ENCODE measurements at regions not wholly inside any gene's neighbourhood (a gene's known extent, or its start where the extent isn't known, plus 50 kb on each side); places are given as distances from the start of the nearest gene placed in this dataset.

DNA sequence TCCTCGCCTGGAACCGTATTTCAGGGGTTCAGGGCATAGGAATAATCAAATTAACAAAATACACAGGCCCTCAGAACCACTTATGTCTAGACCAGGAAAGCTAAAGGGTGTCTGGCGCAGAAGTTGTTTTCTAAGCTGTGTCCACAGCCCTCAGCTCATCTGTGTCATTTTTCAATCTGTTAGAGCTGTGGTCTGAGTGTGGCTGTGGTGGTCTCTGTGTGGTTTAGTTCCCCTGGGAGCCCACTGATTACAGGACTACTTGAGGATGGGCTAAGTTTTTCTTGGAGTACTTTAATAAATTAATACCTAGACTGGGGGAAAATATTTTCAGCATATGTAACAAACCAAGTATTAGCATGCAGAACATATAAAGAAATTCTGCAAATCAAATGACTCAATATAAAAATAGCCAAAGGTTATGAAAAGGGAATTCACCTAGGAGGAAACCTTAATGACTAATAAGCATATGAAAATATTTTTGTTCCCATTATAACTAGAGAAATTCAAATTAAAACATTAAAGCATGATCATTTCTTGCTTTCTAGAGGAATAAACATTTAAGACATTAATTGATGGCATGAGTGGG, 186.3 kb downstream of the SATB1 start:
- no peaks in the 10 kb centered on the region for H3K9me3 ChIP-seq (ENCODE audit: insufficient read depth in 2 of 2, low read depth in 1 of 2, low read length in 1 of 2)
- no peak overlapping the region for H3K56ac ChIP-seq (replicated peaks; ENCODE audit: insufficient read length, low read depth, low read length)
- ChIA-PET POLR2A (ENCODE audit: partially characterized antibody) (no interaction called here), CTCF (ENCODE audit: partially characterized antibody) (no interaction called here)
- H3K27ac ChIP-seq (ENCODE audit: low read depth, low read length): no peak overlapping the region
- no peak overlapping the region for H2BK15ac ChIP-seq (ENCODE audit: low read length)
- no peak overlapping the region for H3K18ac ChIP-seq (ENCODE audit: extremely low read depth, low read length)
- no peak overlapping the region for H3K14ac ChIP-seq (ENCODE audit: insufficient read length)
- H3K23me2 ChIP-seq (ENCODE audit: low read depth, low read length): no peaks in the 10 kb centered on the region
- no peak overlapping the region for H2BK12ac ChIP-seq (ENCODE audit: low read depth, low read length)
- no peak overlapping the region for H3K23ac ChIP-seq (ENCODE audit: insufficient read length)
- H2AK5ac ChIP-seq (ENCODE audit: low read depth, low read length): no peak overlapping the region
- no peak overlapping the region for H2BK20ac ChIP-seq (ENCODE audit: low read length)
- H3K27me3 ChIP-seq (replicated peaks in 1 of 4; ENCODE audit: control insufficient read depth in 3 of 4, extremely low read depth in 1 of 4, insufficient read depth in 3 of 4, low read length in 3 of 4): no peaks in the 10 kb centered on the region
- H3K9ac ChIP-seq (replicated peaks in 1 of 4; ENCODE audit: extremely low read depth in 1 of 4, low read depth in 3 of 4, low read length in 3 of 4): no peak overlapping the region
- peaks cover 0 to 1% of the 10 kb centered on the region in 2 experiments for H4K20me1 ChIP-seq (replicated peaks in 1 of 2; ENCODE audit: control insufficient read depth in 1 of 2, insufficient read depth in 2 of 2, low read length in 2 of 2)
- no peak overlapping the region for H3K4me2 ChIP-seq (ENCODE audit: insufficient read depth in 1 of 2, low read depth in 2 of 2, low read length in 2 of 2)
- peaks cover 0 to 12% (median 5%) of the 10 kb centered on the region in 4 experiments; a peak in 3 of 7 replicates for H3K4me1 ChIP-seq (replicated peaks in 1 of 4; ENCODE audit: control insufficient read depth in 3 of 4, insufficient read depth in 4 of 4, low read length in 3 of 4)
- H3K36me3 ChIP-seq (ENCODE audit: control insufficient read depth in 2 of 4, insufficient read depth in 4 of 4, low read length in 3 of 4): no peaks in the 10 kb centered on the region
- H2BK5ac ChIP-seq (ENCODE audit: low read depth, low read length): no peak overlapping the region
- 94% methylated on average over 3 of the region's 3 CpGs; no CpG with 5 or more reads in 1 of the 2 experiments for WGBS, 2 experiments (ENCODE audit: extremely low coverage in 1 of 2, insufficient coverage in 1 of 2, insufficient read length in 1 of 2, insufficient replicate concordance in 2 of 2, low coverage in 1 of 2, low lambda C conversion rate in 2 of 2, missing lambda C conversion rate in 1 of 2)
- FAIRE-seq: no peak
- no peak overlapping the region for H4K5ac ChIP-seq (ENCODE audit: insufficient read length, low read depth, low read length)
- no peak overlapping the region for H2AFZ ChIP-seq (ENCODE audit: low read length)
- no peak overlapping the region for H2BK120ac ChIP-seq (replicated peaks; ENCODE audit: low read depth, low read length)
- no peak for TF ChIP-seq BACH1 (IDR thresholded peaks at IDR 0.05; ENCODE audit: low read length)
- TF ChIP-seq EZH2 (IDR thresholded peaks at IDR 0.05; ENCODE audit: low read depth, low read length, severe bottlenecking): no peak
- no peak for TF ChIP-seq KDM4A (IDR thresholded peaks at IDR 0.05; ENCODE audit: low read depth, low read length, severe bottlenecking)
- no peak for TF ChIP-seq KDM5A (IDR thresholded peaks at IDR 0.05; ENCODE audit: low read length)
- TF ChIP-seq NRF1 (IDR thresholded peaks at IDR 0.05; ENCODE audit: low read depth, low read length): no peak
- no peak for TF ChIP-seq ATF3 (IDR thresholded peaks at IDR 0.05; ENCODE audit: insufficient read depth, low read depth, low read length)
- no peak for TF ChIP-seq SP2 (IDR thresholded peaks at IDR 0.05; ENCODE audit: low read length)
- no peak for TF ChIP-seq CHD1 (IDR thresholded peaks at IDR 0.05; ENCODE audit: low read depth, low read length)
- TF ChIP-seq PHF8 (conservative IDR thresholded peaks at IDR 0.05; ENCODE audit: low read depth, low read length): no peak
- TF ChIP-seq SUZ12 (IDR thresholded peaks at IDR 0.05; ENCODE audit: low read length): no peak
- no peak for TF ChIP-seq SP1 (IDR thresholded peaks at IDR 0.05; ENCODE audit: low read depth, low read length)
- no peak for TF ChIP-seq MAX (IDR thresholded peaks at IDR 0.05)
- no peak for DNase-seq (ENCODE audit: low read depth in 1 of 2, low spot score in 2 of 2)
- no peak overlapping the region for H4K8ac ChIP-seq (ENCODE audit: extremely low read depth, insufficient read depth, low read length)
- no peaks in the 10 kb centered on the region for H3K79me2 ChIP-seq (ENCODE audit: control insufficient read depth in 1 of 2, insufficient read depth in 2 of 2, low read length in 2 of 2)
- H3K79me1 ChIP-seq (ENCODE audit: low read depth, low read length): no peaks in the 10 kb centered on the region
- H3K4me3 ChIP-seq (ENCODE audit: extremely low read depth in 1 of 4, insufficient read depth in 2 of 4, low read depth in 3 of 4, low read length in 4 of 4): no peak overlapping the region
- no peak overlapping the region for H4K91ac ChIP-seq (replicated peaks; ENCODE audit: insufficient read length, low read length)
- no peak overlapping the region for H3K4ac ChIP-seq (replicated peaks; ENCODE audit: insufficient read length, low read depth, low read length)

All from H1 (cell line).